ENCODE measurements at regions not wholly inside any gene's neighbourhood (a gene's known extent, or its start where the extent isn't known, plus 50 kb on each side); places are given as distances from the start of the nearest gene placed in this dataset.

GRCh38 chr13:24040835-24041234 is 119.7 kb upstream of the SPATA13 start:
- TF ChIP-seq CTCF (IDR thresholded peaks at IDR 0.05; ENCODE audit: borderline replicate concordance) = no peak

GRCh38 chr13:24041651-24042225 is 118.8 kb upstream of the SPATA13 start:
- TF ChIP-seq CTCF (IDR thresholded peaks at IDR 0.05; ENCODE audit: borderline replicate concordance) = no peak
- H3K27me3 ChIP-seq (ENCODE audit: low read depth) = no peaks in the 10 kb centered on the region
- H3K36me3 ChIP-seq = no peaks in the 10 kb centered on the region
- H3K9me3 ChIP-seq (replicated peaks) = peaks cover 5% of the 10 kb centered on the region
- intact Hi-C loops (cut with micrococcal nuclease) = loop anchor here (10.0 kb wide), 1 partner anchor 127 kb away; no protein-coding TSS in a partner anchor
- H3K4me3 ChIP-seq = no peak overlapping the region
- no peak for DNase-seq
- H3K27ac ChIP-seq (replicated peaks) = no peak overlapping the region
- peaks cover 5% of the 10 kb centered on the region for H3K4me1 ChIP-seq

More at GRCh38 chr13:24040835-24041234, 119.7 kb upstream of the SPATA13 start:
- DNase-seq = no peak
- Histone ChIP-seq H3K4me3 (no peak overlapping the region), H3K9me3 (replicated peaks) (no peaks in the 10 kb centered on the region), H3K4me1 (peaks cover 5% of the 10 kb centered on the region), H3K27me3 (ENCODE audit: low read depth) (no peaks in the 10 kb centered on the region), H3K36me3 (no peaks in the 10 kb centered on the region), H3K27ac (replicated peaks) (no peak overlapping the region)
- intact Hi-C loops (cut with micrococcal nuclease) = loop anchor here (10.0 kb wide), 1 partner anchor 126 kb away; no protein-coding TSS in a partner anchor

- no peak overlapping the region for H3K27ac ChIP-seq (replicated peaks)
- intact Hi-C loops (cut with micrococcal nuclease) = loop anchor here (10.0 kb wide), 1 partner anchor 128 kb away; no protein-coding TSS in a partner anchor
- no peaks in the 10 kb centered on the region for H3K36me3 ChIP-seq
- peaks cover 12% of the 10 kb centered on the region for H3K9me3 ChIP-seq (replicated peaks)
- no peak overlapping the region for H3K4me3 ChIP-seq
- H3K27me3 ChIP-seq (ENCODE audit: low read depth) = no peaks in the 10 kb centered on the region
- DNase-seq = no peak
- peaks cover 5% of the 10 kb centered on the region for H3K4me1 ChIP-seq
- no peak for TF ChIP-seq CTCF (IDR thresholded peaks at IDR 0.05; ENCODE audit: borderline replicate concordance)
Observed at GRCh38 chr13:24042710-24043440, 117.6 kb upstream of the SPATA13 start.

- H3K4me3 ChIP-seq = no peak overlapping the region
- H3K9me3 ChIP-seq (replicated peaks) = peaks cover 12% of the 10 kb centered on the region
- H3K36me3 ChIP-seq = no peaks in the 10 kb centered on the region
- intact Hi-C loops (cut with micrococcal nuclease) = loop anchor here (10.0 kb wide), 1 partner anchor 129 kb away; no protein-coding TSS in a partner anchor
- peaks cover 2% of the 10 kb centered on the region for H3K4me1 ChIP-seq
- H3K27me3 ChIP-seq (ENCODE audit: low read depth) = no peaks in the 10 kb centered on the region
- no peak overlapping the region for H3K27ac ChIP-seq (replicated peaks)
- no peak for TF ChIP-seq CTCF (IDR thresholded peaks at IDR 0.05; ENCODE audit: borderline replicate concordance)
- DNase-seq = no peak
Observed at GRCh38 chr13:24043590-24044350, 116.8 kb upstream of the SPATA13 start.

GRCh38 chr13:24045597-24045996 is 114.9 kb upstream of the SPATA13 start:
- peaks cover 4% of the 10 kb centered on the region for H3K4me1 ChIP-seq
- H3K36me3 ChIP-seq = no peaks in the 10 kb centered on the region
- H3K4me3 ChIP-seq = no peak overlapping the region
- intact Hi-C loops (cut with micrococcal nuclease) = loop anchor here (10.0 kb wide), 1 partner anchor 131 kb away; no protein-coding TSS in a partner anchor
- no peak overlapping the region for H3K27ac ChIP-seq (replicated peaks)
- H3K9me3 ChIP-seq (replicated peaks) = peaks cover 12% of the 10 kb centered on the region
- no peak for DNase-seq
- no peaks in the 10 kb centered on the region for H3K27me3 ChIP-seq (ENCODE audit: low read depth)
- no peak for TF ChIP-seq CTCF (IDR thresholded peaks at IDR 0.05; ENCODE audit: borderline replicate concordance)

All from left ventricle myocardium inferior (tissue), 1 donor.